Activated T-cell treated with anti-CD3 and anti-CD28 coated beads for 24 hours (primary cell): ENCODE measurements at regions not wholly inside any gene's neighbourhood (a gene's known extent, or its start where the extent isn't known, plus 50 kb on each side); places are given as distances from the start of the nearest gene placed in this dataset.
"Not testable (repeated sequence)": the region's sequence is repeated elsewhere in the genome, so short reads cannot be mapped to it uniquely, and the experiment has no call there.

Experiments used
- DNase-seq: peaks from one replicate; pipeline ENCODE4 v3.0.0-alpha.2; 2020; ENCODE audit warnings: low read depth

GRCh38 chr7:156515911-156516790, 124.4 kb upstream of the RNF32 start:
- no peak for DNase-seq

GRCh38 chr7:156514851-156515250, 125.7 kb upstream of the RNF32 start:
- no peak for DNase-seq

- no peak for DNase-seq
Observed at GRCh38 chr7:156511426-156511825, 129.1 kb upstream of the RNF32 start.

- DNase-seq, result no peak
Observed at GRCh38 chr7:156510966-156511365, 129.6 kb upstream of the RNF32 start.

- no peak for DNase-seq
Observed at GRCh38 chr7:156509216-156509615, 131.4 kb upstream of the RNF32 start.

GRCh38 chr7:156505876-156506275, 134.7 kb upstream of the RNF32 start:
- no peak for DNase-seq

- no peak for DNase-seq
Observed at GRCh38 chr7:156504687-156505545, 135.7 kb upstream of the RNF32 start.

GRCh38 chr7:156504006-156504405, 136.6 kb upstream of the RNF32 start:
- no peak for DNase-seq

- DNase-seq, result no peak
Observed at GRCh38 chr7:156503196-156503595, 137.4 kb upstream of the RNF32 start.

- DNase-seq, result not testable (repeated sequence)
Observed at GRCh38 chr7:156501815-156502214, 138.8 kb upstream of the RNF32 start.

- DNase-seq, result no peak
Observed at GRCh38 chr7:156499247-156499881, 141.2 kb upstream of the RNF32 start.

GRCh38 chr7:156497776-156498509, 142.6 kb upstream of the RNF32 start:
- DNase-seq, result no peak

GRCh38 chr7:156496865-156497264, 143.7 kb upstream of the RNF32 start:
- DNase-seq, result no peak

- DNase-seq, result no peak
Observed at GRCh38 chr7:156496363-156496769, 144.2 kb upstream of the RNF32 start.

- no peak for DNase-seq
Observed at GRCh38 chr7:156494960-156495359, 145.6 kb upstream of the RNF32 start.

- no peak for DNase-seq
Observed at GRCh38 chr7:156493942-156494341, 146.6 kb upstream of the RNF32 start.

GRCh38 chr7:156492170-156492569, 148.4 kb upstream of the RNF32 start:
- no peak for DNase-seq

GRCh38 chr7:156491435-156491834, 149.1 kb upstream of the RNF32 start:
- no peak for DNase-seq

GRCh38 chr7:156490021-156490800, 150.4 kb upstream of the RNF32 start:
- no peak for DNase-seq

- DNase-seq, result no peak
Observed at GRCh38 chr7:156487811-156488533, 152.6 kb upstream of the RNF32 start.
